Ishikawa (cell line): ENCODE measurements at regions not wholly inside any gene's neighbourhood (a gene's known extent, or its start where the extent isn't known, plus 50 kb on each side); places are given as distances from the start of the nearest gene placed in this dataset.

ENCODE experiments used
- CEBPB ChIP-seq: IDR thresholded peaks from 2 replicates; pipeline ENCODE4 v1.6.1; 2012
- NFIC ChIP-seq: IDR thresholded peaks from 2 replicates; pipeline ENCODE4 v1.6.1; 2012
- YY1 ChIP-seq: IDR thresholded peaks from 2 replicates; pipeline ENCODE4 v1.6.1; 2012; ENCODE audit warnings: low read depth
- TF ChIP-seq, protein P1 (sequence below): IDR thresholded peaks from 2 replicates; pipeline ENCODE4 v1.6.1; 2012

DNA sequence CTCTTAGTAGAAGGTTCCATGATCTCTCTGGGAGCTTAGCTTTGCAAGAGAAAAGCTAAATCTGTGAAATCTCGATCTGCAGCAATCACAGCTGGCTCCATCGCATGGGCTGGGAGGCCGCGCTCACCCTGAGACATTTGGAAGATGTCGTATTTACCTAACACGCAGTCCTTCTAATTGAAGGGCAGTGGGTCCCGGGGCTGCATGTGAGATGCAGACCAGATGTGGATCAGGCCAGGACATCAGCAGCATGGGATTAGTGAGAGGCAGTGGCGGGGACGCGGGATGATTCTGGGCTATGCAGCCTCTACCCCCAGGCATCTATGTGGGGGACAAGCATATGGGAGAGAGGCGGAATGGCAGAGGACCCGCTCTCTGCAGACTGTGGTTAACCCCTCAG lies 312.4 kb upstream of the RTL1 start:
- TF ChIP-seq CEBPB (no peak), YY1 (no peak), NFIC (no peak)
- TF ChIP-seq, protein P1, sequence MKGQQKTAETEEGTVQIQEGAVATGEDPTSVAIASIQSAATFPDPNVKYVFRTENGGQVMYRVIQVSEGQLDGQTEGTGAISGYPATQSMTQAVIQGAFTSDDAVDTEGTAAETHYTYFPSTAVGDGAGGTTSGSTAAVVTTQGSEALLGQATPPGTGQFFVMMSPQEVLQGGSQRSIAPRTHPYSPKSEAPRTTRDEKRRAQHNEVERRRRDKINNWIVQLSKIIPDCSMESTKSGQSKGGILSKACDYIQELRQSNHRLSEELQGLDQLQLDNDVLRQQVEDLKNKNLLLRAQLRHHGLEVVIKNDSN, result no peak
